ENCODE measurements at regions not wholly inside any gene's neighbourhood (a gene's known extent, or its start where the extent isn't known, plus 50 kb on each side); places are given as distances from the start of the nearest gene placed in this dataset.

GRCh38 chr2:146041274-146041910 is 1521.5 kb upstream of the ZEB2 start:
- no peak for DNase-seq

- DNase-seq, result no peak
Observed at GRCh38 chr2:146040051-146040450, 1520.1 kb upstream of the ZEB2 start.

GRCh38 chr2:146038014-146038413 is 1518.1 kb upstream of the ZEB2 start:
- no peak for DNase-seq

GRCh38 chr2:146037334-146037870 is 1517.5 kb upstream of the ZEB2 start:
- DNase-seq, result no peak

GRCh38 chr2:146031158-146031557 is 1511.2 kb upstream of the ZEB2 start:
- DNase-seq, result no peak

GRCh38 chr2:146027156-146027555 is 1507.2 kb upstream of the ZEB2 start:
- no peak for DNase-seq

- DNase-seq, result no peak
Observed at GRCh38 chr2:146025519-146025918, 1505.6 kb upstream of the ZEB2 start.

GRCh38 chr2:146024212-146024743 is 1504.4 kb upstream of the ZEB2 start:
- DNase-seq, result no peak

- no peak for DNase-seq
Observed at GRCh38 chr2:146004462-146004861, 1484.5 kb upstream of the ZEB2 start.

- DNase-seq, result no peak
Observed at GRCh38 chr2:146003337-146003736, 1483.4 kb upstream of the ZEB2 start.

GRCh38 chr2:145994910-145995309 is 1475.0 kb upstream of the ZEB2 start:
- no peak for DNase-seq

- DNase-seq, result no peak
Observed at GRCh38 chr2:145992572-145992971, 1472.7 kb upstream of the ZEB2 start.

- DNase-seq, result no peak
Observed at GRCh38 chr2:145987793-145988192, 1467.9 kb upstream of the ZEB2 start.

- no peak for DNase-seq
Observed at GRCh38 chr2:145985517-145985916, 1465.6 kb upstream of the ZEB2 start.

GRCh38 chr2:145984580-145984979 is 1464.7 kb upstream of the ZEB2 start:
- no peak for DNase-seq

- DNase-seq, result no peak
Observed at GRCh38 chr2:145980318-145980717, 1460.4 kb upstream of the ZEB2 start.

- DNase-seq, result no peak
Observed at GRCh38 chr2:145975406-145975805, 1455.5 kb upstream of the ZEB2 start.

- DNase-seq, result no peak
Observed at GRCh38 chr2:145961846-145962245, 1441.9 kb upstream of the ZEB2 start.

GRCh38 chr2:145960479-145961163 is 1440.7 kb upstream of the ZEB2 start:
- DNase-seq, result no peak

- no peak for DNase-seq
Observed at GRCh38 chr2:145958611-145959010, 1438.7 kb upstream of the ZEB2 start.

GRCh38 chr2:145957929-145958328 is 1438.0 kb upstream of the ZEB2 start:
- no peak for DNase-seq

GRCh38 chr2:145939949-145940348 is 1420.0 kb upstream of the ZEB2 start:
- no peak for DNase-seq

GRCh38 chr2:145935016-145935415 is 1415.1 kb upstream of the ZEB2 start:
- no peak for DNase-seq

- no peak for DNase-seq
Observed at GRCh38 chr2:145931781-145932395, 1412.0 kb upstream of the ZEB2 start.

Measured in activated gamma-delta T cell (primary cell).